Vagina (tissue), 2 donors: ENCODE measurements at regions not wholly inside any gene's neighbourhood (a gene's known extent, or its start where the extent isn't known, plus 50 kb on each side); places are given as distances from the start of the nearest gene placed in this dataset.

Source experiments
- DNase-seq, 2 donors: peaks; one replicate each; pipeline ENCODE4 v3.0.0-alpha.2; 2017; ENCODE audit errors: extremely low spot score in 2 of 2
- H3K27ac ChIP-seq: fragments of 200-600 bp; sonication (generic); one replicate; pipeline ENCODE4 v1.5.1; 2019
- H3K27me3 ChIP-seq: fragments of 200-600 bp; sonication (generic); one replicate; pipeline ENCODE4 v1.5.1; 2019
- H3K36me3 ChIP-seq, 2 donors: fragments of 200-600 bp; sonication (generic); one replicate each; pipeline ENCODE4 v1.5.1; 2017 to 2019
- H3K4me1 ChIP-seq: fragments of 200-600 bp; sonication (generic); one replicate; pipeline ENCODE4 v1.5.1; 2019
- H3K4me3 ChIP-seq, 2 donors: fragments of 200-600 bp; sonication (generic); 1 replicate in 1 of 2; 2 replicates in 1 of 2; pipeline ENCODE4 v1.5.1; 2016 to 2019
- H3K9me3 ChIP-seq: fragments of 200-600 bp; sonication (generic); one replicate; pipeline ENCODE4 v1.5.1; 2019
- POLR2A ChIP-seq, 2 donors: fragments of 450-650 bp; IDR thresholded peaks; one replicate each; pipeline ENCODE4 v1.6.1; 2017; ENCODE audit warnings: antibody characterized with exemption in 2 of 2, mild to moderate bottlenecking in 2 of 2, moderate library complexity in 2 of 2
- POLR2AphosphoS5 ChIP-seq, 2 donors: sonication (generic); formaldehyde crosslinking; IDR thresholded peaks; one replicate each; pipeline ENCODE4 v1.9.0; 2017; ENCODE audit warnings: antibody characterized with exemption in 2 of 2, mild to moderate bottlenecking in 2 of 2, low read depth in 1 of 2; ENCODE audit not compliant: insufficient read depth in 1 of 2
- intact Hi-C: fragments of 100-400 bp; cut with DNase I; formaldehyde crosslinking; loops from one replicate; pipeline ENCODE4 v1.15.1; 2023
- TF ChIP-seq, protein P1 (sequence below), 3 experiments: fragments of 450-650 bp in 2 of 3; fragments of 200-600 bp in 1 of 3; sonication (generic) in 1 of 3; IDR thresholded peaks; one replicate each; pipeline ENCODE4 v1.5.1; 2017 to 2019; ENCODE audit warnings: antibody characterized with exemption in 3 of 3, mild to moderate bottlenecking in 2 of 3, moderate library complexity in 2 of 3

DNA sequence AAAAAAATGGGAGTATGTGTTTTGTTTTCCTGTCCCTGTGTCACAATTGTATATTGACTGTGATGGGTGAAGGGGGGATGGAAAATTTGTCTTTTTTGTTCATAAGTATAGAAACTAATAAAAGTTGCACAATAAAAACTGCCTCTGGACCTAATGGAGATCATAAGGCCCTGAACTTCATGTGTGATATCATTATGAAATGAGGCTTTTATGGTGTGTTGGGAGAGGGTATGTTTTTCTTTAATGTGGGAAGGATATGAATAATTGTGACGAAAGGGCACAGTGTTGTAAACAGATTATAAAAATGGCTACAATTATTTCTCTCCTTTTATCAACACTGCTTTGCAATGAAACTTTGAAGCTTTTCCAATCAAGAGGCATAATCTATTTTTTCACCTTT is 1889.3 kb upstream of the CELF4 start:
- DNase-seq = no peak
- TF ChIP-seq, protein P1, sequence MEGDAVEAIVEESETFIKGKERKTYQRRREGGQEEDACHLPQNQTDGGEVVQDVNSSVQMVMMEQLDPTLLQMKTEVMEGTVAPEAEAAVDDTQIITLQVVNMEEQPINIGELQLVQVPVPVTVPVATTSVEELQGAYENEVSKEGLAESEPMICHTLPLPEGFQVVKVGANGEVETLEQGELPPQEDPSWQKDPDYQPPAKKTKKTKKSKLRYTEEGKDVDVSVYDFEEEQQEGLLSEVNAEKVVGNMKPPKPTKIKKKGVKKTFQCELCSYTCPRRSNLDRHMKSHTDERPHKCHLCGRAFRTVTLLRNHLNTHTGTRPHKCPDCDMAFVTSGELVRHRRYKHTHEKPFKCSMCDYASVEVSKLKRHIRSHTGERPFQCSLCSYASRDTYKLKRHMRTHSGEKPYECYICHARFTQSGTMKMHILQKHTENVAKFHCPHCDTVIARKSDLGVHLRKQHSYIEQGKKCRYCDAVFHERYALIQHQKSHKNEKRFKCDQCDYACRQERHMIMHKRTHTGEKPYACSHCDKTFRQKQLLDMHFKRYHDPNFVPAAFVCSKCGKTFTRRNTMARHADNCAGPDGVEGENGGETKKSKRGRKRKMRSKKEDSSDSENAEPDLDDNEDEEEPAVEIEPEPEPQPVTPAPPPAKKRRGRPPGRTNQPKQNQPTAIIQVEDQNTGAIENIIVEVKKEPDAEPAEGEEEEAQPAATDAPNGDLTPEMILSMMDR (IDR thresholded peaks at IDR 0.05) = no peak
- TF ChIP-seq POLR2AphosphoS5 (IDR thresholded peaks at IDR 0.05; ENCODE audit: insufficient read depth in 1 of 2, low read depth in 1 of 2) = no peak
- TF ChIP-seq POLR2A (IDR thresholded peaks at IDR 0.05) = no peak
- no peaks in the 10 kb centered on the region for H3K9me3 ChIP-seq
- no peak overlapping the region for H3K4me3 ChIP-seq
- intact Hi-C loops = no loop called here
- H3K36me3 ChIP-seq = no peaks in the 10 kb centered on the region
- peaks cover 13% of the 10 kb centered on the region for H3K4me1 ChIP-seq
- H3K27ac ChIP-seq = no peak overlapping the region
- H3K27me3 ChIP-seq = no peaks in the 10 kb centered on the region

DNA sequence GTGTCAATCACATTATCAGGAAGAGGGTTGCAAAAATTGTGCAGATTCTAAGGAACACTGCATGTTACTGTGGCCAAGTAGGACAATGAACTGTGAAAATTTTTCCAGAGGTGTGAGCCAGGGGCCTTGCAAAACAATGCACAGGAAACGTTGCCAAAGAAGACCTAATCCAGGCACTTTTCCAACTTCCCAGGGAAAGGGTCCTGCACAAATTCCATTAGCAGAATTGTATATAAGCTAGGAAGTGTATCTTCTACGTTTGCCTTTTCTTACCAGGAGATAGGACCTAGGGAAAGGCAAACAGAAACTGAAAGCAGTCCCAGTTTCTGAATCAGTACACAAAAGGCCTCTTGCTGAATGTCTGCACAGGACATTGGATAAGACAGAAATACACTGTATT is 1888.3 kb upstream of the CELF4 start:
- intact Hi-C loops = no loop called here
- no peaks in the 10 kb centered on the region for H3K36me3 ChIP-seq
- no peak overlapping the region for H3K27ac ChIP-seq
- H3K4me1 ChIP-seq = peaks cover 13% of the 10 kb centered on the region
- TF ChIP-seq POLR2AphosphoS5 (IDR thresholded peaks at IDR 0.05; ENCODE audit: insufficient read depth in 1 of 2, low read depth in 1 of 2) (peak in 1 of 2 donors; percentile 47), POLR2A (IDR thresholded peaks at IDR 0.05) (no peak)
- TF ChIP-seq, protein P1 (IDR thresholded peaks at IDR 0.05) = no peak
- H3K9me3 ChIP-seq = no peaks in the 10 kb centered on the region
- no peak for DNase-seq
- peak overlapping the region in 1 of 2 donors; percentile 10 for H3K4me3 ChIP-seq
- no peaks in the 10 kb centered on the region for H3K27me3 ChIP-seq

DNA sequence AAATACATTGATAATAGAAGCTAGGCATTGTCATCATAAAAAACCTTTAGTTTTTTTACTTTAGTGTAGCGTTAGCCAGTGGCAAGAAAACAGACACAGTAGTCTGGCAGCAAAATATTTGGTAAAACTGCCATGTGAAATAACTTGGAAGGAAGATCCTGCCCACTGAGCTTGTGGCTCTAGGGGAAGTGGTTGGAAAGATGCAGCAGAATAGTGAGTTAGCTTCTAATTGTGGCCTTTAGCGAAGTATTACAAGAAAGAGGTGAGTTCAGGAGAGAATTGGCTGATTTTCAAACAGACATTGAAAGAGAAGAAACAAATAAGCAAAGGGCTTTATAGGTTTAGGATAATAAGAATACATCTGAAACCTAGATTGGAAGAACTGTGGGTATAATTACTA is 1887.8 kb upstream of the CELF4 start:
- Histone ChIP-seq H3K9me3 (no peaks in the 10 kb centered on the region), H3K4me3 (no peak overlapping the region), H3K36me3 (no peaks in the 10 kb centered on the region), H3K27ac (no peak overlapping the region), H3K4me1 (peaks cover 13% of the 10 kb centered on the region), H3K27me3 (no peaks in the 10 kb centered on the region)
- DNase-seq = no peak
- intact Hi-C loops = no loop called here
- TF ChIP-seq POLR2A (IDR thresholded peaks at IDR 0.05) (no peak), POLR2AphosphoS5 (IDR thresholded peaks at IDR 0.05; ENCODE audit: insufficient read depth in 1 of 2, low read depth in 1 of 2) (no peak)
- TF ChIP-seq, protein P1 (IDR thresholded peaks at IDR 0.05) = no peak

DNA sequence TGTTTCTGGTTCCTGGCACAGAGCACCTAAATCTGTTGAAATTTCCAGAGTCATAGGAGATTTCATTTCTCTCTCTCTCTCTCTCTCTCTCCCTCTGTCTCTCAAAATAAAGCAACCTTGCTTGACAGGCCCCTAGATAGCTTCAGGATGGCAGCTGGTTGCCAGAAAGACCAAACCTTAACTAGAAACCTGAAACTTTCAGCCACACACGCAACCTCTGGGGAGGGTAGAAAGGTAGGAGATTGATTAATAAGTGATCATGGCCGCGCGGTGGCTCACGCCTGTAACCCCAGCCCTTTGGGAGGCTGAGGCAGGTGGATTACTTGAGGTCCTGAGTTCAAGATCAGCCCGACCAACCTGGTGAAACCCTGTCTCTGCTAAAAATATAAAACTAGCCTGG is 1885.4 kb upstream of the CELF4 start:
- TF ChIP-seq POLR2AphosphoS5 (IDR thresholded peaks at IDR 0.05; ENCODE audit: insufficient read depth in 1 of 2, low read depth in 1 of 2) = no peak
- TF ChIP-seq, protein P1 (IDR thresholded peaks at IDR 0.05) = no peak
- TF ChIP-seq POLR2A (IDR thresholded peaks at IDR 0.05) = no peak
- Histone ChIP-seq H3K36me3 (no peaks in the 10 kb centered on the region), H3K4me3 (no peak overlapping the region), H3K27ac (no peak overlapping the region), H3K27me3 (no peaks in the 10 kb centered on the region), H3K9me3 (no peaks in the 10 kb centered on the region), H3K4me1 (peaks cover 13% of the 10 kb centered on the region)
- intact Hi-C loops = no loop called here
- DNase-seq = no peak

DNA sequence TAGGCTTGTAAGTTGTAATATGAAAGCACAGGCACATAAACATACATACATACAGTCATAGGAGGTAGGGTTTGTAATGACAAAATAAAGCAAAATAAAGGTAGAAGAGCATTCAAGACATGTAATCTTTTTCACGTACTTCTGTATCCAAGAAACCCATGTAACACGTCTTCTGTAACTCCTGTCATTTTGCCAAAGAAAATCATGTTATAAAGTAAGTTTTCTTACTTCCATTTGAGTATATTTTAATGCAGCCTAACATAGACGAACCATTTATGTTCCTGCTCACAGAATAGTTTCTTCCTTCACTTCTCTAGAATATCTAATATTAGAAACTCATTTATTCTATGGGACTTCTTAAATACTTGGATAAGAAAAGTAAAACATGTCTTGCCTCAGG is 1884.0 kb upstream of the CELF4 start:
- H3K4me3 ChIP-seq = no peak overlapping the region
- intact Hi-C loops = no loop called here
- H3K36me3 ChIP-seq = no peaks in the 10 kb centered on the region
- TF ChIP-seq, protein P1 (IDR thresholded peaks at IDR 0.05) = no peak
- no peak for TF ChIP-seq POLR2AphosphoS5 (IDR thresholded peaks at IDR 0.05; ENCODE audit: insufficient read depth in 1 of 2, low read depth in 1 of 2)
- no peak for TF ChIP-seq POLR2A (IDR thresholded peaks at IDR 0.05)
- no peak overlapping the region for H3K27ac ChIP-seq
- no peak for DNase-seq
- H3K27me3 ChIP-seq = no peaks in the 10 kb centered on the region
- H3K4me1 ChIP-seq = peaks cover 13% of the 10 kb centered on the region
- no peaks in the 10 kb centered on the region for H3K9me3 ChIP-seq
